GM21529 (cell line): ENCODE measurements at regions not wholly inside any gene's neighbourhood (a gene's known extent, or its start where the extent isn't known, plus 50 kb on each side); places are given as distances from the start of the nearest gene placed in this dataset.

ENCODE experiments used
- ATAC-seq: cut with Tn5 transposase; IDR thresholded peaks from one replicate; pipeline ENCODE4 v1.9.1; 2021; ENCODE audit not compliant: unreplicated experiment

GRCh38 chr7:47149208-47149839 lies 432.6 kb downstream of the TNS3 start:
- peak; percentile 56 for ATAC-seq

DNA sequence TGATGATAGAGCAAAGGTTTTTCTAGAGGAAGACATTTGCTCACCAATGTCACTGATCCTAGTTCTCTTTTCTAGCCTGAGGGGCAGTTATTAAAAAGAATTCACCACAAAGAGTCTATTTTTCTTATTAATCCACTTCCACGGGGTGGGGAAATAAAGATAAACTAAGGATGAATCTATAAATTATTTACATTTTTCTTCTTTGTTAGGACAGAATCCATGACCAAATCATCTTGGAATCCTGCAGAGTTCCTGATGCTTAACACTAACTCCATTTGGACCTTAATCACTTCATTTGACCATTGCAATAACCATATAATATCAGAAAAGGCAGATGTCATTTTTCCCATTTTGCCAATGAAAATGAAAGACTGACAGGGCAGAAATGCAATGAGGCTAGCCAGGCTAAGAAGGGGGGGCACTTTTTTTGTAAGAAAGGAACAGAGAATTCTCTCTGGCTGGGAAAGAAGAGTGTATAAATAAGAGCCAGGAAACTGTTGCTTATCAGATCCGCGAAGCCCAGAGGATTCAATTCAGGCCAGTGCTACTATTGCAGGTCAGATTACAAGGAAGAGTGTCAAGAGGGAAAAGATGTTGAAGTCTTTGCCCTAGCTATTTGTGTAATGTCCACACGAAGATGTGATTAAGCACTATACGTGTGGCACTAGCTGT lies 433.2 kb downstream of the TNS3 start:
- ATAC-seq: no peak

GRCh38 chr7:47147213-47147631 lies 434.7 kb downstream of the TNS3 start:
- ATAC-seq: no peak

GRCh38 chr7:47145982-47146381 lies 435.9 kb downstream of the TNS3 start:
- ATAC-seq: no peak

GRCh38 chr7:47145186-47145725 lies 436.7 kb downstream of the TNS3 start:
- ATAC-seq: no peak

DNA sequence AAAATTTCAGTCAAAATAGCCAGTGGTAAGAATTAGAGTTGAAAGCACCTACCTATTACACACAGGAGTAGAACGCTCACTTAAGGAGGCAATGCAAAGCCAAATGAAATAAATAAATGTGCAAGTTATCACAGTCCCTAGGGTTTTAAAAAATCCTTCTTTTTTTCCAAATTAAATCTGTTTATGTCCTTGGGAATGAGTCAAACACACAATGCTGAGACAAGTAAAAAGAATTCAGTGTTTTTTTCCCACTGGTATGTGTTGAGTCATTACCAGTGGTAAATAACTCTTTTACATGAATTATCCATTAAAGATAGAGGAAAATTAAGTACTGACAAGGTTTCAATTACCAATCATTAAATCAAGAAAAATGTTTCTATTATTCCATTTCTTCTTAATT lies 438.6 kb downstream of the TNS3 start:
- ATAC-seq: no peak

DNA sequence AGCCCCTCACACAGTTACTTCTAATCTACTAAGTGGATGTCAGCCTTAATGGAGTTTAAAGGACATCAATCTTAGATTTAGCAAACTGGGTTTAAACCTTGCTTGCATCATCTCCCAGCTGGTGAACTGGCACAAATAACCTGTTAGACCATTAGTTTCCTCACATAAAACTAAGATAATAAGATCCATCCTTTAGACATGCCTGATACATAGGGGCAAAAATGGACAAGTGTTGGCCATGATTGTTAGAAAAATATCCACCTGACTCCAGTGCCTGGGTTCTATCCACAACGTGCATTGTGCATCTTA lies 439.1 kb downstream of the TNS3 start:
- no peak for ATAC-seq

DNA sequence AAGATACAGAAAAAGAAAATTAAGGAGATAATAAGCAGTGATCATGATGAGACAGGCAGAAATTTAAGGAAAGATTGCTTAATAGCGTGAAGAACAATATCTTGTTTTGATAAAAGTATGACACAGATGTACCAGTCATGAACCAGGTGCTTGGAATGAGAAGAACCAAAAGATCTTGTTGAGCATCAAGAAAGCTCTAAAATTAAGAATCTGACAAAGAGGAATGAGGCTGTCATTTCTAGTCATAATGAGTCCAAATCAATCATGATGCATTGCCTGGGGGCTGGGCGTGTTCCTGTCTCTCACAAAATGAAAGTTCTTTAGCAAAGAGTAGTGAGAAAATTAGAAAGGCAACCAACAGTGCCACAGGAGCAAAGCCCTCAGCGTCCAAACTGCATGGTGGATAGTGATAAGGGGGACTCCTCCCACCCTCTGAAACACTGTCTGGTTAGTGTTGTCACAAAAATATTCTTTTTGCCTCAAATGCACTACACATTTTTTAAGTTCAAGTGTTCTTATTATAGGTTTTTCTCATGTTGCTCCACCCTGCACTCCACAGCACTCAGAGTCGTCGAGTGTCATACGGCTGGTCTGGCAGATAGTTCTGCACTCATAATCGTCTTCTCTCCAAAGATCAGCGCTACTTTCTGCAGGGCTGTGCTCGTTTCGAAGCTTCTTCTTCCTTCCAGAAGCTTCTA lies 439.6 kb downstream of the TNS3 start:
- no peak for ATAC-seq

DNA sequence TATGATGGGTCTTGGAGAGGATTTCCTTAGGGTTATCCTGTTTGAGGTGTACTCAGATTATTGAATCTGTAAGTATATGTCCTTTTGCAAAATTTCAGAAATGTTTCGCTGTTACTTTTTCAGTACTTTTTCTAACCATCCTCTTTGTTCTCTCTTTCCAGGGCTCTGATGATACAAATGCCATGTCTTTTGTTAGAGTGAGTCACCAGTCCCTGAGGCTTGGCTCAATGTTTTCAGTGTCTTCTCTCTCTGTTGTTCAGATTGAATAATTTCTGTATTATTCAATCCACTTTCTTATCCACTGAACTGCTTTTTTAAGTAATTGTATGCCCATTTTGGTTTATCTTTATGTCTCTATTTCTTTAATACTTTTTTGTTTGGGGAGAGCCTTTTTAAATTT lies 449.4 kb downstream of the TNS3 start:
- no peak for ATAC-seq

- no peak for ATAC-seq
Measured at GRCh38 chr7:47128700-47129099, 453.2 kb downstream of the TNS3 start.

DNA sequence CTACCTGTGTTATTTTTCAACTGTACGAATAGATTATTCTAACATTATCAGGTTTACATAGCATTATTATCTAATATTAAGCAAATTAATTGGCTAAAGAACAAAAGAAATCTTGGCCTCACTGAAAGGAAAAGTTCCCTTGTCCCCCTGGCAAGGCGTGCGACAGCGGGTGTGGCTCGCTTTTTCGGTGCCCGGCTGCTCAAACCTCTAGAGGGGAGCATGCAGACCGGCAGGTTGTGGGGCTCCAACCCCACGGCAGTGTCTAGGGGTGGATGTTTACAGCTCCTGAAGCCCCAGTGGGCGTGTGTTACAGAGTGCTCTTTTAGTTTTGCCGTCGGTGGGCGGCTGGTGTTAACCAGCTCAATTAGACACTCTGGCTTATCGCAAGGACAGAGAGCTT lies 456.4 kb downstream of the TNS3 start:
- no peak for ATAC-seq

- ATAC-seq: no peak
Measured at GRCh38 chr7:47119261-47119865, 462.5 kb downstream of the TNS3 start.

DNA sequence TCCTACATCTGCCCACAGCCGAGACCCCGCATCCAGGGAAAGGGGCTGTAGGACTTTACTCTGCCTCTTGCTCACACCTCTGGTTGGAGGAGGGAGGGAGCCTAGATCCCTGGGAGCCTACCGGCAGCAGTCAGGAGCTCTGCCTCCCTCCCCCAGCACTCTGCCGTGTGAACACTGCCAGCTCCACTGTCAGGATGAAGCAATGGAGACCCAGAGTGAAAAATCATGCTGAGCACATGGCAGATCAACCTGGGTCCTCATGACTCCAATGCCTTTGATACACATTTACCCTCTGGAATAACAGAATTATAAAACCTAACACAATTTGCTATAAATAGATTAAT lies 477.7 kb downstream of the TNS3 start:
- ATAC-seq: no peak

GRCh38 chr7:47103498-47104205 lies 478.3 kb downstream of the TNS3 start:
- ATAC-seq: no peak

DNA sequence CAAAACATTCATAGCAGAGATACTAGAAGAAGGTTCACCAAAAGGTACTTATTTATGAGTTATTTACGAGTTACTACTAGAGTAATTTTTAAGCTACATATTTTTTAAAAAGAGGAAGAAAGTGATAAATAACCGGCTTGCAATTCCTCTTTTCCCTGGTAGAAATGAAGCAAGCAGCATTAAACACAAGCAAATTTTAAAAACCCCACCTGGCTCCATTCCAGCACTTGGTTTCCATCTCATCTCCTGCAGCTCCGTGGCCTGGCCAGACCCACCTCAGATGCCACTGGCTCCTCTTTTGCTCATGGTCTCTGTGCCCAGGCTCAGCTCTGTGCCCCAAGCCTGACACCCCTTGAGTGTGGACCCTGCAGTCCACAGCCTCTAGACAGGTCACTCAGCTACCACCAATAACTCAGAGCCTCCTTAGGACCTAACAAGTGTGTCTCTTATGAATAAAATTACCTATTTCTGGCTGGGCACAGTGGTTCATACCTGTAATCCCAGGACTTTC lies 479.5 kb downstream of the TNS3 start:
- no peak for ATAC-seq

DNA sequence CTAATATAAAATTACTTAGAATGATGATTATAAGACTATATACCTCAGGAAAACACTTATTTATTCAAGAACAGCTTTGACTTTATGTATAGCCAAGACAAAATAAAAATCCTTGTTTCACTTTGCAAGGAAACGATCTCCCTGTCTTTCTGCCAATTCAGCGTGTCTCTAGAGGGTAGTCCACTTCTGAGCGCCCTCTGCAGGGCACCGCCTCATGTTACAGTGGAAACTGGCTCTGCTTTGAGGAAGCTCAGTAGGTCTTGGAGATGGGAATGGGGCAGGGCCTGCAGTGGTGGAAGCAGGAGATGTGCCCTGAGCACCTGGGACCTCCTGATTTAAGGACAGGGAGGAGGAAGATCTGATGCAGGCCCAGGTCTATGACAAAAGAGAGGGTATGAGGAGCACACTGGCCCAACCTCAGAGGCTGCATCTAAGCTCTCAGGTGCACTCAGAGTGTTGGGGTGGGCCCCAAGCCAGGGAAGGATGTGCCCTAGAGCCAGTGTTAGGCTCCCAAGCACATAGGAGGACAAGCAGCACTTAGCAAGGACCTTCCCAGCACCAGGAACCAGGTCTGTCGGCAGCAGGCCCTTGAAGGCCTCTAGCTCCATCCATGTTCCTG lies 481.0 kb downstream of the TNS3 start:
- ATAC-seq: no peak

GRCh38 chr7:47100148-47100816 lies 481.6 kb downstream of the TNS3 start:
- ATAC-seq: no peak

- ATAC-seq: no peak
Measured at GRCh38 chr7:47097431-47097830, 484.5 kb downstream of the TNS3 start.

- no peak for ATAC-seq
Measured at GRCh38 chr7:47095946-47096345, 486.0 kb downstream of the TNS3 start.

GRCh38 chr7:47094462-47094861 lies 487.4 kb downstream of the TNS3 start:
- no peak for ATAC-seq
